Erythroblast (primary cell): ENCODE measurements at regions not wholly inside any gene's neighbourhood (a gene's known extent, or its start where the extent isn't known, plus 50 kb on each side); places are given as distances from the start of the nearest gene placed in this dataset.
"Not testable (repeated sequence)": the region's sequence is repeated elsewhere in the genome, so short reads cannot be mapped to it uniquely, and the experiment has no call there.

Experiments used
- DNase-seq, 2 experiments: peaks; one replicate each; lab custom pipeline; 2025; lab: John Stamatoyannopoulos, UW
- GATA1 ChIP-seq: IDR thresholded peaks from 2 replicates; pipeline ENCODE4 v1.6.1; 2011; ENCODE audit warnings: low read depth, mild to moderate bottlenecking, control low read depth, low read length, moderate library complexity
- POLR2A ChIP-seq: IDR thresholded peaks from 2 replicates; pipeline ENCODE4 v1.6.1; 2011; ENCODE audit warnings: mild to moderate bottlenecking, low read length

- DNase-seq, result no peak
- TF ChIP-seq GATA1 (no peak), POLR2A (no peak)
Measured at GRCh38 chr2:147439986-147440385, 404.8 kb upstream of the ACVR2A start.

- no peak for TF ChIP-seq GATA1
- no peak for TF ChIP-seq POLR2A
Measured at GRCh38 chr2:147438882-147439281, 405.9 kb upstream of the ACVR2A start.

GRCh38 chr2:147433822-147434221, 411.0 kb upstream of the ACVR2A start:
- DNase-seq, result no peak
- TF ChIP-seq POLR2A, result no peak
- TF ChIP-seq GATA1, result no peak

More at GRCh38 chr2:147438882-147439281, 405.9 kb upstream of the ACVR2A start:
- DNase-seq, result no peak

GRCh38 chr2:147430408-147430807, 414.4 kb upstream of the ACVR2A start:
- TF ChIP-seq POLR2A (no peak), GATA1 (no peak)
- no peak for DNase-seq

- no peak for TF ChIP-seq GATA1
- no peak for TF ChIP-seq POLR2A
- no peak for DNase-seq
Measured at GRCh38 chr2:147428120-147428747, 416.6 kb upstream of the ACVR2A start.

- TF ChIP-seq GATA1 (no peak), POLR2A (no peak)
- no peak for DNase-seq
Measured at GRCh38 chr2:147425437-147426029, 419.3 kb upstream of the ACVR2A start.

GRCh38 chr2:147424766-147425165, 420.1 kb upstream of the ACVR2A start:
- no peak for DNase-seq
- TF ChIP-seq POLR2A, result no peak
- no peak for TF ChIP-seq GATA1

GRCh38 chr2:147420947-147421675, 423.7 kb upstream of the ACVR2A start:
- TF ChIP-seq GATA1 (no peak), POLR2A (no peak)

GRCh38 chr2:147420517-147420916, 424.3 kb upstream of the ACVR2A start:
- TF ChIP-seq POLR2A (no peak), GATA1 (no peak)

More at GRCh38 chr2:147420947-147421675, 423.7 kb upstream of the ACVR2A start:
- DNase-seq, result no peak

GRCh38 chr2:147416099-147416498, 428.7 kb upstream of the ACVR2A start:
- TF ChIP-seq POLR2A (no peak), GATA1 (no peak)
- no peak for DNase-seq

More at GRCh38 chr2:147420517-147420916, 424.3 kb upstream of the ACVR2A start:
- DNase-seq, result no peak

GRCh38 chr2:147414656-147415055, 430.2 kb upstream of the ACVR2A start:
- DNase-seq, result not testable (repeated sequence)

- DNase-seq, result no peak
- no peak for TF ChIP-seq GATA1
- TF ChIP-seq POLR2A, result no peak
Measured at GRCh38 chr2:147408357-147408756, 436.5 kb upstream of the ACVR2A start.

GRCh38 chr2:147405651-147406050, 439.2 kb upstream of the ACVR2A start:
- no peak for DNase-seq
- no peak for TF ChIP-seq POLR2A
- TF ChIP-seq GATA1, result no peak

GRCh38 chr2:147398996-147399395, 445.8 kb upstream of the ACVR2A start:
- TF ChIP-seq GATA1 (no peak), POLR2A (no peak)
- DNase-seq, result no peak

GRCh38 chr2:147398301-147398700, 446.5 kb upstream of the ACVR2A start:
- DNase-seq, result no peak
- TF ChIP-seq GATA1, result no peak
- no peak for TF ChIP-seq POLR2A
